GM19043 (cell line): ENCODE measurements at regions not wholly inside any gene's neighbourhood (a gene's known extent, or its start where the extent isn't known, plus 50 kb on each side); places are given as distances from the start of the nearest gene placed in this dataset.

Experiments
- ATAC-seq: cut with Tn5 transposase; IDR thresholded peaks from one replicate; pipeline ENCODE4 v1.9.1; 2021; ENCODE audit warnings: low read depth; ENCODE audit not compliant: unreplicated experiment

DNA sequence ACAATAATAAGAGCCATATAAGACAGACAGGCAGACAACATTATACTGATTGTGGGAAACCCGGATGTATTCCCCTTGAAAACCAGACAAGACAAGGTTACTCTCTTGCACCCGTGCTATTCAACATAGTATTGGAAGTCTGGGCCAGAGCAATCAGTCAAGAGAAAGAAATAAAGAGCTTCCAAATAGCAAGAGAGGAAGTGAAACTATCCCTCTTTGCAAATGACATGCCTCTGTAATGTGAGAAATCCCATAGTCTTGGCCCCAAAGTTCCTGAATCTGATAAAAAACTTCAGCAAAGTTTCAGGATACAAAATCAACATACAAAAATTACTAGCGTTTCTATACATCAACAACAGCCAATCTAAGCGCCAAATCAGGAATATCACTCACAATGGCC, 102.1 kb downstream of the DCAF12L2 start:
- ATAC-seq: no peak

DNA sequence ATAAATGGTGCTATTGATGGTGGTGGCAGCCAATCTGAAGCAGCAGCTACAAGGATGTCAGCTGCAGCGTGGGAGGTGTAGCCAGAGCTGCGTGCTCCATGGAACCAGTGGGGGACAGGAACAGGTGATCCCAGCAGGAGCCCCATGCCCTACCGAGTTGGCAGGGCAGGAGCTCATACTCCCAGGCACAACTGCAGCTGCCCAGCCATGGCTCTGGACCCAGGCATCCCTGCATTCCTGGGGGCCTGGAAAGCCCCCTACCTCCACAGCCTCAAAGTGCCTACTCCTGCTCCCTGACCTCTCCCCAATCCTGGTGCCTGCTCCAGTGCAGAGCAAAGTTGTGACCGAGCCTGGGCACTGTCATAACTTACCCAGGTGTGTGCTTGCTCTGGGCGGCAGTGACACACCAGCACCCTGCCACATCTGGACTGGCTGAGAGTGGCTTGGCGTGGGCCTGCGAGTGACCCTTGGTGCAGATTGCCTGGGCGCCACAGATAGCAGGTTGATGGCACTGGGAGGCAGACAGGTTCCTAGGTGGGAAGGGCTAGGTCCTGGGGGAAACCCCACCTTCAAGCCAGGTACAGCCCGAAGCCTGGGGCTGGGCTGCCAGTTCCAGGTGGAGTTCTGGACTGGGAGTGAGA, 101.1 kb downstream of the DCAF12L2 start:
- ATAC-seq: no peak

DNA sequence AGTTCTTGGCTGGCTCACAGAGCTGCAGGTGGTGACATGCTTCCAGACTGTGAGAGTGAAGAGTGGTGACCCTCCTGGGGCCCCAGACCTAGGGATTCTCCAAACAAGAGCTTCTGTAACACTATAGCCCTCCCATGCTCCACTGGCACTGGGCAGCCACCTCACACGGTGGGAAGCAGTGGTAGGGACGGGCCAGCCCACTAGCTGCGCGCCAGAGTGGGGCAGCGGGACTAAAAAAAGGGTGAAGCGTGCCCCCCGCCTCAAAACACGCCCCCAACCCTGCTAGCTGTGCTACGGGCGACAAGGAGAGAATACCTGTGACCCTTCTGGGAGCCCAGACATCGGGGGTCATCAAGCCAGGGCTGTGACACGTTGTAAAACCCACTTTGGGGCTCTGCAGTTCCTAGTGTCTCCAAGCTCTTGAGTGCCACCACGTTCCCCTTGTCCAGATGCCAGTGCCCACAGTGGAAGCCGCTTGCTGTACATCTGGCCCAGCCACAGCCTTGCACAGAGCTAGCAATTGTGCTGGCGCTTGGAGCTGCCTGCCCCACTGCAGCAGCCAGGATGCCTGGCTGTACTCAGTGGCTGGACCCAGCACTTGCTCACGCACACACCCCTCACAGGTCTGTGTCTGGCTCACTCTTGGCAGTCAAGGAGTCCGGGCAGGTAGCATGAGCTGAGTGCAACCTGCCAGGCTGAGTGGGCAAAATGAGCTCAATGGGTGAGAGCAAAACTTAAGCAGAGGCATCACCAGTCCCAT, 100.0 kb downstream of the DCAF12L2 start:
- no peak for ATAC-seq
